Activated naive CD4-positive, alpha-beta T cell treated with anti-CD3 and anti-CD28 coated beads for 36 hours (primary cell): ENCODE measurements at regions not wholly inside any gene's neighbourhood (a gene's known extent, or its start where the extent isn't known, plus 50 kb on each side); places are given as distances from the start of the nearest gene placed in this dataset.

Experiments
- CTCF ChIA-PET: fragments of 350-600 bp; sonication (Branson Sonifier 250); formaldehyde crosslinking; loops from one replicate; lab custom pipeline; 2021; ENCODE audit warnings: antibody characterized with exemption; lab: Charles Lee
- DNase-seq: peaks from one replicate; pipeline ENCODE4 v3.0.0-alpha.2; 2020
- H3K27ac Mint-ChIP-seq: one replicate; pipeline ENCODE4 v1.8.0; 2021; ENCODE audit warnings: mild to moderate bottlenecking, mixed read lengths
- H3K27me3 Mint-ChIP-seq: one replicate; pipeline ENCODE4 v1.8.0; 2021; ENCODE audit warnings: low read depth, mixed read lengths
- H3K36me3 Mint-ChIP-seq: one replicate; pipeline ENCODE4 v1.8.0; 2021; ENCODE audit warnings: low read depth, mixed read lengths
- H3K4me1 Mint-ChIP-seq: one replicate; pipeline ENCODE4 v1.8.0; 2021; ENCODE audit warnings: low read depth, mixed read lengths
- H3K4me3 Mint-ChIP-seq: one replicate; pipeline ENCODE4 v1.8.0; 2021; ENCODE audit warnings: mild to moderate bottlenecking, moderate library complexity, mixed read lengths
- H3K9me3 Mint-ChIP-seq: one replicate; pipeline ENCODE4 v1.8.0; 2021; ENCODE audit warnings: mixed read lengths
- intact Hi-C: fragments of 100-400 bp; cut with micrococcal nuclease; formaldehyde crosslinking; loops from one replicate; pipeline ENCODE4 v1.15.1; 2023

GRCh38 chr12:41959271-41959670 lies 185.4 kb downstream of the GXYLT1 start:
- H3K27ac Mint-ChIP-seq = no peak overlapping the region

GRCh38 chr12:41956353-41956752 lies 188.3 kb downstream of the GXYLT1 start:
- H3K36me3 Mint-ChIP-seq = no peaks in the 10 kb centered on the region

More at GRCh38 chr12:41959271-41959670, 185.4 kb downstream of the GXYLT1 start:
- H3K4me3 Mint-ChIP-seq = no peak overlapping the region
- no peaks in the 10 kb centered on the region for H3K9me3 Mint-ChIP-seq
- H3K36me3 Mint-ChIP-seq = no peaks in the 10 kb centered on the region
- no peaks in the 10 kb centered on the region for H3K4me1 Mint-ChIP-seq
- H3K27me3 Mint-ChIP-seq = no peaks in the 10 kb centered on the region
- DNase-seq = no peak
- intact Hi-C loops = no loop called here
- CTCF ChIA-PET = interaction anchor here (1.0 kb wide), 1 partner anchor 62 kb away, joined by 3 read pairs; no protein-coding TSS in a partner anchor

GRCh38 chr12:41950455-41950854 lies 194.2 kb downstream of the GXYLT1 start:
- DNase-seq = no peak
- CTCF ChIA-PET = no interaction called here
- H3K36me3 Mint-ChIP-seq = no peaks in the 10 kb centered on the region
- H3K9me3 Mint-ChIP-seq = peaks cover 10% of the 10 kb centered on the region
- no peaks in the 10 kb centered on the region for H3K4me1 Mint-ChIP-seq
- no peak overlapping the region for H3K27ac Mint-ChIP-seq
- H3K4me3 Mint-ChIP-seq = no peak overlapping the region
- peaks cover 8% of the 10 kb centered on the region for H3K27me3 Mint-ChIP-seq
- intact Hi-C loops = no loop called here

More at GRCh38 chr12:41956353-41956752, 188.3 kb downstream of the GXYLT1 start:
- no peaks in the 10 kb centered on the region for H3K4me1 Mint-ChIP-seq
- CTCF ChIA-PET = no interaction called here
- H3K27me3 Mint-ChIP-seq = peaks cover 2% of the 10 kb centered on the region
- H3K9me3 Mint-ChIP-seq = no peaks in the 10 kb centered on the region
- H3K27ac Mint-ChIP-seq = no peak overlapping the region
- DNase-seq = no peak
- intact Hi-C loops = no loop called here
- H3K4me3 Mint-ChIP-seq = no peak overlapping the region

DNA sequence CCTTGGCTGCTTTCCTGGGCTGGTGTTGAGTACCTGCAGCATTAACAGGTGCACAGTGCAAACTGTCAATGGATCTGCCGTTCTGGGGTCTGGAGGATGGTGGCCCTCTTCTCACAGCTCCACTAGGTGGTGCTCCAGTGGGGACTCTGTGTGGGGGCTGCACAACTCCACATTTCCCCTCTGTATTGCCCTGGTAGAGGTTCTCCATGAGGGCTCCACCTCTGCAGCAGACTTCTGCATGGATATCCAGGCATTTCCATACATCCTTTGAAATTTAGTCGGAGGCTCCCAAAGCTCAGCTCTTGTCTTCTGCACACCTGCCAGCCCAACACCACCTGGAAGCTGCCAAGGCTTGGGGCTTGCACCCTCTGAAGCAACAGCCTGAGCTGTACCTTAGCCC lies 198.6 kb downstream of the GXYLT1 start:
- peaks cover 11% of the 10 kb centered on the region for H3K27me3 Mint-ChIP-seq
- no peak overlapping the region for H3K4me3 Mint-ChIP-seq
- CTCF ChIA-PET = no interaction called here
- peaks cover 14% of the 10 kb centered on the region for H3K9me3 Mint-ChIP-seq
- H3K4me1 Mint-ChIP-seq = no peaks in the 10 kb centered on the region
- no peak for DNase-seq
- H3K27ac Mint-ChIP-seq = no peak overlapping the region
- intact Hi-C loops = no loop called here
- H3K36me3 Mint-ChIP-seq = no peaks in the 10 kb centered on the region

DNA sequence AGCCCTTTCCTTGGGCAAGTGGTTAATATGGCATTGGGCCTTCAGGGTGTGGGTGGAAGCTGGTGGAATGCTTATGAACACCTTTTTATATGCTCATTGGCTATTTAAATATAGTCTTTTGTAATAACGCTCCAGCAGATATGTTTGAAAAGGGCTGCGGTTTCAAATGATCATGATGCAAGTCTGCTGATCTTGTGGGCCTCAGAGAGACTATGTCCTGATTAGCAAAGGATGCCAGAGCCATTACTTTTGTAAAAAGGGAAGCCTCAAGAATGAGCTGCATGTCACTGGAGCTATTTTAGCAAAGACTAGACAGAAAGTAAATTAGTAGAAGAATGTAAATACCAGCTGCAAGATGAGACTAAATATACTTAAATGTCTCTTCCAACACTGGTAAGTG lies 200.5 kb downstream of the GXYLT1 start:
- no peak for DNase-seq
- H3K36me3 Mint-ChIP-seq = no peaks in the 10 kb centered on the region
- H3K4me1 Mint-ChIP-seq = no peaks in the 10 kb centered on the region
- H3K9me3 Mint-ChIP-seq = peaks cover 14% of the 10 kb centered on the region
- intact Hi-C loops = no loop called here
- no peak overlapping the region for H3K27ac Mint-ChIP-seq
- peaks cover 8% of the 10 kb centered on the region for H3K27me3 Mint-ChIP-seq
- no peak overlapping the region for H3K4me3 Mint-ChIP-seq
- CTCF ChIA-PET = no interaction called here

DNA sequence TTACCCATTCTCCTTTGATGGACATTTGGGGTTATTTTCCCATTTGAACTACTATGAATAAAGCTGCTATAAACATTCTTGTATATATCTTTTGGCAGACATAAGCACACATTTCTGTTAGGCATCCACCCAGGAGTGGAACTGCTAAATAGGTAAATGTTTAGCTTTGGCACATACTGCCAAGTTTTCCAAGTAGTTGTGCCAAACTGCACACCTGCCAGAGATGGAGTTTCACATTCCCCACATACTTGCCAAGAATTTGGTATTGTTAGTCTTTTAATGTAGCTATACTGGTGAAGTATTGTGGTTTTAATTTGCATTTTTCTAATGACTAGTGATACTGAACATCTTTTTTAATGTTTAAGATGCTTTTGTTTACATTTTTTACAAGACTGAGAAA lies 201.0 kb downstream of the GXYLT1 start:
- Mint-ChIP-seq H3K27me3 (peaks cover 8% of the 10 kb centered on the region), H3K9me3 (peaks cover 14% of the 10 kb centered on the region), H3K27ac (no peak overlapping the region), H3K4me3 (no peak overlapping the region), H3K36me3 (no peaks in the 10 kb centered on the region), H3K4me1 (no peaks in the 10 kb centered on the region)
- DNase-seq = no peak
- intact Hi-C loops = no loop called here
- CTCF ChIA-PET = no interaction called here

GRCh38 chr12:41942354-41942753 lies 202.3 kb downstream of the GXYLT1 start:
- no peaks in the 10 kb centered on the region for H3K36me3 Mint-ChIP-seq
- CTCF ChIA-PET = interaction anchor here (0.6 kb wide), 1 partner anchor 1162 kb away, joined by 3 read pairs; no protein-coding TSS in a partner anchor
- H3K9me3 Mint-ChIP-seq = peaks cover 14% of the 10 kb centered on the region
- DNase-seq = no peak
- no peak overlapping the region for H3K27ac Mint-ChIP-seq
- peaks cover 12% of the 10 kb centered on the region for H3K27me3 Mint-ChIP-seq
- H3K4me1 Mint-ChIP-seq = no peaks in the 10 kb centered on the region
- H3K4me3 Mint-ChIP-seq = no peak overlapping the region
- intact Hi-C loops = no loop called here

- Mint-ChIP-seq H3K27me3 (peaks cover 20% of the 10 kb centered on the region), H3K9me3 (peaks cover 8% of the 10 kb centered on the region), H3K36me3 (no peaks in the 10 kb centered on the region), H3K27ac (no peak overlapping the region), H3K4me3 (no peak overlapping the region), H3K4me1 (no peaks in the 10 kb centered on the region)
- no peak for DNase-seq
- intact Hi-C loops = no loop called here
- CTCF ChIA-PET = no interaction called here
Measured at GRCh38 chr12:41941079-41941478, 203.6 kb downstream of the GXYLT1 start.

- H3K4me3 Mint-ChIP-seq = no peak overlapping the region
- no peaks in the 10 kb centered on the region for H3K4me1 Mint-ChIP-seq
- H3K27me3 Mint-ChIP-seq = peaks cover 19% of the 10 kb centered on the region
- no peak for DNase-seq
- H3K27ac Mint-ChIP-seq = no peak overlapping the region
- intact Hi-C loops = no loop called here
- CTCF ChIA-PET = no interaction called here
- H3K9me3 Mint-ChIP-seq = peaks cover 6% of the 10 kb centered on the region
- no peaks in the 10 kb centered on the region for H3K36me3 Mint-ChIP-seq
Measured at GRCh38 chr12:41940571-41940970, 204.1 kb downstream of the GXYLT1 start.

- peaks cover 9% of the 10 kb centered on the region for H3K4me1 Mint-ChIP-seq
- peaks cover 38% of the 10 kb centered on the region for H3K27me3 Mint-ChIP-seq
- CTCF ChIA-PET = interaction anchor here (0.9 kb wide), 1 partner anchor 88 kb away, joined by 4 read pairs; no protein-coding TSS in a partner anchor
- DNase-seq = no peak
- intact Hi-C loops = no loop called here
- no peaks in the 10 kb centered on the region for H3K36me3 Mint-ChIP-seq
- H3K27ac Mint-ChIP-seq = no peak overlapping the region
- H3K9me3 Mint-ChIP-seq = no peaks in the 10 kb centered on the region
- H3K4me3 Mint-ChIP-seq = no peak overlapping the region
Measured at GRCh38 chr12:41936333-41936732, 208.3 kb downstream of the GXYLT1 start.

GRCh38 chr12:41935911-41936310 lies 208.8 kb downstream of the GXYLT1 start:
- Mint-ChIP-seq H3K27me3 (peaks cover 42% of the 10 kb centered on the region), H3K4me1 (peaks cover 13% of the 10 kb centered on the region), H3K36me3 (no peaks in the 10 kb centered on the region), H3K27ac (no peak overlapping the region), H3K9me3 (no peaks in the 10 kb centered on the region), H3K4me3 (no peak overlapping the region)
- intact Hi-C loops = no loop called here
- DNase-seq = no peak
- CTCF ChIA-PET = interaction anchor here (0.9 kb wide), 1 partner anchor 88 kb away, joined by 4 read pairs; no protein-coding TSS in a partner anchor

DNA sequence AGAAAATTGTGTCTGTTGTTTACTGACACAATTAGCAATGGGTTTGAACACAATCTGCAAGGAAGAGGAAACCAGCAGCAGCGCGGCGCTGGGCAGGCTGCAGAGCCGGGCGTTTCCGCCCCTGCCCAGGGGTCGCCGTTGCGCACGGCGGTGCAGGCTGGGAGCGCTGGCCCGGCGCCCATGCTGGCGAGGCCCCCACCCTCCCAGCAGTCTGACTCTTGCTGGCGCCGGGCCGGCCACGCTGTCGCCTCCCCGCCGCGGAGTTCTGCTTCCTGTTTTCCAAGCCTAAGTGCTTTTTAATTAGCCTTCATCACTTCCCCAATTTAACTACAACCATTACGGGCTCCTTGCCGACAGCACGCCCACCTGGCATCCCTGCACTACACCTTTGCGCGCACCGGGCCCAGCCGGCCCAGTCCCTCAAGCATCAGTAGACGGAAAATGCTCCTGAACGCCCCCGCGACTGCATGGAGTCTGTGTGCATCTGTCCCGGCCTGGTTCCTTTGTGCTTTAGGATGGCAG lies 212.1 kb downstream of the GXYLT1 start:
- no peaks in the 10 kb centered on the region for H3K36me3 Mint-ChIP-seq
- H3K9me3 Mint-ChIP-seq = no peaks in the 10 kb centered on the region
- CTCF ChIA-PET = interaction anchor here (0.7 to 0.8 kb wide), 2 partner anchors 136 to 630 kb away, joined by 3 to 4 read pairs; no protein-coding TSS in a partner anchor
- peak; percentile 10 for DNase-seq
- H3K4me1 Mint-ChIP-seq = peaks cover 16% of the 10 kb centered on the region
- intact Hi-C loops = loop anchor here (5.0 kb wide), 1 partner anchor 90 kb away; no protein-coding TSS in a partner anchor
- no peak overlapping the region for H3K27ac Mint-ChIP-seq
- H3K4me3 Mint-ChIP-seq = peak overlapping the region; percentile 71
- peaks cover 53% of the 10 kb centered on the region for H3K27me3 Mint-ChIP-seq

- H3K4me3 Mint-ChIP-seq = no peak overlapping the region
- intact Hi-C loops = loop anchor here (5.0 kb wide), 1 partner anchor 91 kb away; no protein-coding TSS in a partner anchor
- H3K36me3 Mint-ChIP-seq = no peaks in the 10 kb centered on the region
- H3K4me1 Mint-ChIP-seq = peaks cover 16% of the 10 kb centered on the region
- DNase-seq = no peak
- H3K27me3 Mint-ChIP-seq = peaks cover 48% of the 10 kb centered on the region
- H3K9me3 Mint-ChIP-seq = no peaks in the 10 kb centered on the region
- no peak overlapping the region for H3K27ac Mint-ChIP-seq
- CTCF ChIA-PET = no interaction called here
Measured at GRCh38 chr12:41930866-41931437, 213.7 kb downstream of the GXYLT1 start.
